ENCODE measurements at regions not wholly inside any gene's neighbourhood (a gene's known extent, or its start where the extent isn't known, plus 50 kb on each side); places are given as distances from the start of the nearest gene placed in this dataset.

- TF ChIP-seq POLR2A (IDR thresholded peaks at IDR 0.05) (no peak), CTCF (IDR thresholded peaks at IDR 0.05) (no peak)
These were observed 131.0 kb upstream of the NRIP1 start for GRCh38 chr21:15195768-15196167.

Data from heart left ventricle (tissue), 13 donors.